ENCODE measurements at regions not wholly inside any gene's neighbourhood (a gene's known extent, or its start where the extent isn't known, plus 50 kb on each side); places are given as distances from the start of the nearest gene placed in this dataset.

GRCh38 chr4:156593464-156593863 is 378.1 kb downstream of the PDGFC start:
- intact Hi-C loops (cut with DNase I): no loop called here
- Histone ChIP-seq H3K36me3 (no peaks in the 10 kb centered on the region), H3K9me3 (no peaks in the 10 kb centered on the region), H3K27ac (no peak overlapping the region), H3K27me3 (no peaks in the 10 kb centered on the region), H3K4me1 (peaks cover 0 to 6% (median 2%) of the 10 kb centered on the region in 4 donors), H3K4me3 (no peak overlapping the region)
- TF ChIP-seq POLR2A (IDR thresholded peaks at IDR 0.05) (no peak), POLR2AphosphoS5 (IDR thresholded peaks at IDR 0.05) (no peak), CTCF (IDR thresholded peaks at IDR 0.05) (no peak), EP300 (IDR thresholded peaks at IDR 0.05) (no peak)
- DNase-seq: no peak

GRCh38 chr4:156591679-156592078 is 379.9 kb downstream of the PDGFC start:
- no peaks in the 10 kb centered on the region for H3K27me3 ChIP-seq
- no peaks in the 10 kb centered on the region for H3K4me1 ChIP-seq
- intact Hi-C loops (cut with DNase I): no loop called here
- H3K4me3 ChIP-seq: no peak overlapping the region
- DNase-seq: no peak
- TF ChIP-seq POLR2A (IDR thresholded peaks at IDR 0.05): no peak
- no peaks in the 10 kb centered on the region for H3K36me3 ChIP-seq
- H3K9me3 ChIP-seq: no peaks in the 10 kb centered on the region
- WGBS, 2 donors: 89 to 93% methylated on average over 3 of the region's 3 CpGs
- no peak overlapping the region for H3K27ac ChIP-seq

GRCh38 chr4:156584100-156584499 is 387.5 kb downstream of the PDGFC start:
- DNase-seq: no peak

GRCh38 chr4:156583265-156583664 is 388.3 kb downstream of the PDGFC start:
- Histone ChIP-seq H3K36me3 (no peaks in the 10 kb centered on the region), H3K9me3 (no peaks in the 10 kb centered on the region), H3K4me1 (peaks cover 0 to 4% (median 0%) of the 10 kb centered on the region in 4 donors), H3K4me3 (no peak overlapping the region), H3K27ac (no peak overlapping the region), H3K27me3 (no peaks in the 10 kb centered on the region)
- intact Hi-C loops (cut with DNase I): no loop called here
- WGBS, 2 donors: 92 to 96% methylated on average over 2 of the region's 2 CpGs
- no peak for TF ChIP-seq POLR2A (IDR thresholded peaks at IDR 0.05)
- no peak for DNase-seq

More at GRCh38 chr4:156584100-156584499, 387.5 kb downstream of the PDGFC start:
- no peaks in the 10 kb centered on the region for H3K9me3 ChIP-seq
- 14 to 65% methylated on average over 5 of the region's 5 CpGs for WGBS, 2 donors
- intact Hi-C loops (cut with DNase I): no loop called here
- H3K36me3 ChIP-seq: no peaks in the 10 kb centered on the region
- no peak overlapping the region for H3K27ac ChIP-seq
- H3K27me3 ChIP-seq: no peaks in the 10 kb centered on the region
- TF ChIP-seq POLR2AphosphoS5 (IDR thresholded peaks at IDR 0.05) (no peak), CTCF (IDR thresholded peaks at IDR 0.05) (no peak), EP300 (IDR thresholded peaks at IDR 0.05) (no peak), POLR2A (IDR thresholded peaks at IDR 0.05) (no peak)
- no peak overlapping the region for H3K4me3 ChIP-seq
- H3K4me1 ChIP-seq: peaks cover 0 to 4% (median 0%) of the 10 kb centered on the region in 4 donors

- Histone ChIP-seq H3K4me3 (no peak overlapping the region), H3K4me1 (peaks cover 0 to 5% (median 2%) of the 10 kb centered on the region in 4 donors), H3K27ac (no peak overlapping the region), H3K27me3 (no peaks in the 10 kb centered on the region), H3K36me3 (no peaks in the 10 kb centered on the region), H3K9me3 (no peaks in the 10 kb centered on the region)
- no peak for DNase-seq
- no peak for TF ChIP-seq POLR2A (IDR thresholded peaks at IDR 0.05)
- intact Hi-C loops (cut with DNase I): no loop called here
- WGBS, 2 donors: 29 to 58% methylated on average over 3 of the region's 3 CpGs
Measured at GRCh38 chr4:156581282-156582063, 390.1 kb downstream of the PDGFC start.

- no peak overlapping the region for H3K4me3 ChIP-seq
- no peaks in the 10 kb centered on the region for H3K9me3 ChIP-seq
- H3K4me1 ChIP-seq: peaks cover 0 to 5% (median 2%) of the 10 kb centered on the region in 4 donors
- no peak for DNase-seq
- TF ChIP-seq CTCF (IDR thresholded peaks at IDR 0.05) (no peak), POLR2A (IDR thresholded peaks at IDR 0.05) (no peak)
- intact Hi-C loops (cut with DNase I): no loop called here
- H3K27ac ChIP-seq: no peak overlapping the region
- no peaks in the 10 kb centered on the region for H3K36me3 ChIP-seq
- no peaks in the 10 kb centered on the region for H3K27me3 ChIP-seq
Measured at GRCh38 chr4:156578713-156579112, 392.9 kb downstream of the PDGFC start.

Measured in sigmoid colon (tissue), 6 donors.